ENCODE measurements at regions not wholly inside any gene's neighbourhood (a gene's known extent, or its start where the extent isn't known, plus 50 kb on each side); places are given as distances from the start of the nearest gene placed in this dataset.
"Not testable (repeated sequence)": the region's sequence is repeated elsewhere in the genome, so short reads cannot be mapped to it uniquely, and the experiment has no call there.

DNA sequence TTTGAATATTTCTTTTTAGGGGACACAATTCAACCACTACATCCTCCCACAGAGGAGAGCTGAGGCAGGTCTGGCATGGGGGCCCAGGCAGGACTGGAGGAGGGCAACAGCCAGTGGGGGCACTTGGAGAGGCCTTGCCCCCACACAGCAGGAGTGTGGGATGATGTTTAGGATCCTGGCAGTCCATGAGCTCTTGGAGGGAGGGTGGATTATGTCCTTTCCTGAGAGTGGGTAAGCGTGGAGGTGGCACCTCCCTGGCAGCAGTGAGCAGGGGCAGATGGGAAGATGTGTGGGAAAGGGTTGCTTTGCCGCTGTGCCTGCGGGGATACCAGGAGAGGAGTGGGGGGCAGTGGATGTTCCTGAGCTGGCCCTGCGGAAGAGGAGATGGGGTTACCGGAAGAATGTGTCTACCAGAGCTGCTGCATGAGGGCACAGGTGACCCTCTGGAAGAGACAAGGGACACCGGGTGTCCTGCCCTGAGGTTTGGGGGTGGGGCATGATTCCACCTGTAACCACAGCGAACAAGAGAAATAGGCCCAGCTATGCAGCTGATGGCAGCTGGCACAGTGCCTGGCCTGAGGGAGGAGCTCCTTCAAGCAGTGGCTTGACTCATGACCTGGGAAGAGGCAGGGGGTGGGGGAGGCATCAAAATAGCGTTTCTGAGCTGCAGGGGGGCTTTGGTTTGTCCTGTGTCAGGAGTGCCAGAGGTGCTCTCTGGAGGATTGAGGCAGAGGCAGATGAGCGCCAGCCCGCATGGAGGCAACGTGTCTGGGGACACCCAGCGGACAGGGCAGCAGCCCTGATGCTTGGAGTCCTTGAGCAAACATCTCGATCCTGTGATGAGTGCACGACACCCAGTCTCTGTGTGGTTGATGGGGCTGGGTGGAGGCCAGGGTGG is 123.9 kb upstream of the TMPRSS2 start:
- DNase-seq = no peak

DNA sequence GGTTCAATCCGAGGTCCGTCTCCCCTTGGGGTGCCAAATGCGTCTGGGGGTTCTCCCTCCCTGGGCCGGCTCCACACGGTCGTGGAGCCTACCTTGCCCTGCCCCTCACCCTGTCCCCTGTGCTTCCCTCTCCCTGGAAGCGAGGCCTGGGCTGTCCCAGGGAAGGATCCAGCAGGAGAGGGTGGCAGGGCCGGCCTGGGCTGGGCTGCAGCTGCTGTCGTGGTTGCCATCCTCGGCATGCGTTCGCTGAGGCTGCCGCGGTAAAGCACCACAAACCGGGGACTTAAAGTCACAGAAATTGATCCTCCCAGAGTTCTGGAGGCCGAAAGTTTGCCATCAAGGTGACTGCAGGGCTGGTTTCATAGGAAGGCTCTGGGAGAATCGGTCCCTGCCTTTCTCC is 123.0 kb upstream of the TMPRSS2 start:
- no peak for DNase-seq

DNA sequence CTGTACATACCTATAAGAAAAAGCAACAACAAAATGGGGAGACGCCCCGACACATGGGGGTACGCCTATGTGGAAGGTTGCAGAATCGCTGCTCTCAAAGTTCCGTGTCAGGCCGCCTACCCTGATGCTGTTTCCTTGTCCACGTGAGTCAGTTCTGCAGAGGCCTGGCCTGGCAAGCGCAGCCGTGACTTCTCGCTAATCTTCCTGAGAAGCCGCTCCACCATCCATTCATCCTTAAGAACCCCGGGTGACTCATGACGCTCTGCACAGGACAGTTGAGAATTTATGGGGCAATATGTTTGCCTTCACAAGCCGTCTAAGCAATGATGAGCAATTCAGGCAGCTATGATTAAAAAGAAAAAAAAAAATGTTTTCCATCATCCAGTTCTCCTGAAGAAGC is 122.3 kb upstream of the TMPRSS2 start:
- no peak for DNase-seq

DNA sequence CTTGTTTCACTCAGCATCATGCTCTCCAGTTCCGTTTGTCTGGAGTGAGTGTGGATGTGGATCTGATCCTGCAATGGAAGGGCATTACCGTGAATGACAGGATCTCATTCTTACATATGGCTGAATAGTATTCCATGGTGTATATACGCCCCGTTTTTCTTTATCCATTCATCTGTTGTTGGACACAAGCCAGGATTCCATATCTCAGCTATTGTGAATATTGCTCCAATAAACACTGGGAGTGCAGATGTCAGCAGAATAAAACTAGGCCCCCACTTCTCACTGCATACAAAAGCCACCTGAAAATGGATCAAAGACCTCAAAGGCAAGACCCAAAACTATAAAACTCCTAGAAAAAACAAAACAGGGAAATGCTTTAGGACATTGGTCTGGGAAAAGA is 120.3 kb upstream of the TMPRSS2 start:
- no peak for DNase-seq

DNA sequence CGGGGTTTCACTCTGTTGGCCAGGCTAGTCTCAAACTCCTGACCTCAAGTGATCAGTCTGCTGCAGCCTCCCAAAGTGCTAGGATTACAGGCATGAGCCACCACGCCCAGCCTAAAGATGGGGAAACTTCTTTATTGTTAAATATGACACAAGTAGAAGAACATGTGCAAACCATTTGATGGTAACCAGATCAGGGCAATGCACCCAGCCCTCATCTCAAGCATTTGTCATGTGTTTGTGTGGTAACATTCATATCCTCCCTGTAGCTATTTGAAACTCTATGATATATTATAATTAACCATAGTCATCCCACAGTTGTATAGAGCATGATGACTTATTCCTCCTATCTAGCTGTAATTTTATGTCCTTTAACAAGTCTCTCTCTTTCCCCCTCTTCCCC is 119.5 kb upstream of the TMPRSS2 start:
- no peak for DNase-seq

DNA sequence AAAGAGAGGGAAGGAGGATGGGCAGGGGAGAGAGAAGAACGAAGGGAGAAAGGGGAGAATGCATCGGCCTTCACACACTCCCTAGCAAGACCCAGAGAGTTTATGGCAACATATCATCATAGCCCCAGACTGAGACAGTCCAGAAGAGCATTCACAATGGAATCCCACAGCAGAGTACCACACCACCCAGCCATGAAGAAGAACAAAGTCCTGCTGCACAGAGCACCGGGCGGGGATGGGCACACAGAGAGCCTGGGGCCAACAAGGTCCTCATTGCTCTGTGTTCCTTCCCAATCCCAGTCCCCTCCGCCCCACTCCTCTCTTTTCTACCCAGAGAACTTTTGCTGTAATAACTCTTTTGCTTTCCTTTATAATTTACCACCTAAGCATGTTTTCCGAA is 118.1 kb upstream of the TMPRSS2 start:
- DNase-seq = no peak

DNA sequence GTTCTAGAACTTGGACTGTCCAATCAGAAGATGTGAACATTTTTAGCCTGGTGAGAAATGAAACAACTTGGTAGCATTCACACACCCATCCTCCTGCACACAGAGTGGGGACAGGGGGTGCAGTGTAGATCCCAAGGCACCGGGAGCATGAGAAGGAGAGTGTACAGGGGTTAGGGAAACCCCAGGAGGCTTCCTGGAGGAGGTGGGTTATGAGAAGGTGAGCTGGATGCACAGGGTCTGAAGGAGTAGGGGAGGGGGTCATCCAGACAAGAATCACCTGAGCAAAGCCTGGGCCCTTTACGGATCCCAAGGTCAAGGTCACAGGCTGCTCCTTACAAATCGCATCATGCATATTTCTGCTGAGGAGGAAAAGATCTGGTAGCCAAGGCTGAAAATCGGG is 117.5 kb upstream of the TMPRSS2 start:
- DNase-seq = no peak

DNA sequence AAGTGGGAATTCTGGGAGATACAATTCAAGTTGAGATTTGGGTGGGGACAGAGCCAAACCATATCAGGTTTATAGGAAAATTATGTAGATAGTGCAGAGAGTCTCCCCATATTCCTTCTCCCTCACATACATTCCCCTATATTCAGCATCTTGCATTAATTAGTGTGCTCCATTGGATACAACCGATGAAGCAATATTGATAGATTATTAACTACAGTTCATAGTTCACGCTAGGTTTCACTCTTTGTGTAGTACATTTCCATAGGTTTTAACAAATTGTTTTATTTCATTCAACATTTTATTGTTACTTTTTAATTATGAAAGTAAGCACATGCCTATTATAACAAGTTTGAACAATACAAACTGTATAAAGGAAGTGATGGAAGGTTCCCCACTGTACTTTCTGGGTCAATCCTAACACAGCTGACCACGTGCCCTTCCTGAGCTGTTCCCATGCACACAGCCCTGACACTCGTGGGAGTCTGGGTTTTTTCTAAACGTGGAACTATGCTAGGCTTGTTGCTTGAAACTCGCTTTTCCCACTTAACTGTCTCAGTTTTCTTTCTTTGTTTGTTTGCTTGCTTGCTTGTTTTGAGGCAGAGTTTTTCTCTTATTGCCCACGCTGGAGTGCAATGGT is 116.8 kb upstream of the TMPRSS2 start:
- DNase-seq = no peak

DNA sequence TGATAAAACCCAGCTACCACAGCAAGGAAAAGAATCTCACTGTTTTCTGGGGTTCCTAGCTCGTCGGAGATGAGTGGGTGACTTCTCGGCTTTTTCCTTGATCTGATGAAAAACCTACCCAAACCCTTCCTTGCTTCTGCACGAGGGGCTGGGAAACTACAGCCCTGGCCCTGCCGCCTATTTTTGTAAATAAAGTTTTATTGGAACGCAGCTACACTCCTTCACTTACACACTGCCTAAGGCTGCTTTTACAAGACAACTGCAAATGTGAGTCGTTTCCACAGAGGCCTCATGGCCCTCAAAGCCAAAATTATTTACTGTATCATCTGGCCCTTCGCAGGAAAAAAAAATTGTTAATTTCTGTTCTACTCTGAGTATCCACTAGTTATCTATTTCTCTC is 116.0 kb upstream of the TMPRSS2 start:
- DNase-seq = no peak

DNA sequence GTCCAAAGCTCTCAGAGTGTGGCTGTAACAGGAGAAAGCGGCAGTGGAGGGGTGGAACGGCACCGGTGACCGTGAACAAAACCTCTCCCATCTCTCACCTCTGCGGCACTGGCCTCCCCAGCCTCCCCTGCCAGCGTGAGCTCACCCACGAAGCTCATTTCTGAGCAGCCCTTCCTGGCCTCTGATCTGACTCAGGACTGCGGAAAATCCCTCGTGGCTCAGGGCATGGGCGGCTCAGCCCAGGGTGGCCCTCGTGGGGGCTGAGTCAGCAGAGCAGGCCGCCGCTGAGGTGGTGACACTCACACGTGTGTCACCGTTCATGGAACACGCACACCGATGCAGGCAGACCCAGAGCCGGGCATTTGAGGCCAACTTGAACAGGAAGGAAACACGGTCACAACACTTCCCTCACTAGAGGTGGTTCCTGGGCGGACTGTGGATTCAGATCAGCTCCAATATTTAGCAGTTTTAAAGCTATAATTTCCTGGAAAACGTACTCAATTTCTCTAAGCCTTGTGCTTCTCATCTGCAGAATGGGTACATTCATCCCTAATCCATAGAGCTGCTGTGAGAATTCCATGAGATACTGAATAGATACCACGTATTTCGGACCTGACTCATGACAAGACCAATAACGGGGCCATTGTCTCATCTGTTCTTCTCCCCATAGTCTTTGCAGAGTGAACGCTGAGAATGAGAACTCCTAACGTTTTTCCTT is 115.0 kb upstream of the TMPRSS2 start:
- no peak for DNase-seq

DNA sequence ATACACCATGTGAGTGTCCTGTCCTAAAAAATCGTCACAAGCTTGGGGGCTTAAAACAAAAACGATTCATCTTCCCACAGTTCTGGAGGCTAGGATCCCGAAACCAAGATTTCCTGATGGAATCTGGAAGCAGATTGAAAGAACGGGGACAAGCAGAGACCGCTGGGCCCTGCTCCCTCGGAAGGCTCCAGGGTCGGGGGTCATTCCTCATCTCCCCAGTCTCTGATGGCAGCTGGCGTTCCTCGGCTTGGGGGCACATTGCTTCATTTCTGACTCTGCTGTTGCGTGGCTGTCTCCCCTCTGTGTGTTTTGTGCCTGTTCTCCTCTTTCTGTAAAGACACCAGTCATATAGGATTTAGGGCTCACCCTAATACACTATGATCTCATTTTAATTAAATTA is 114.2 kb upstream of the TMPRSS2 start:
- DNase-seq = no peak

DNA sequence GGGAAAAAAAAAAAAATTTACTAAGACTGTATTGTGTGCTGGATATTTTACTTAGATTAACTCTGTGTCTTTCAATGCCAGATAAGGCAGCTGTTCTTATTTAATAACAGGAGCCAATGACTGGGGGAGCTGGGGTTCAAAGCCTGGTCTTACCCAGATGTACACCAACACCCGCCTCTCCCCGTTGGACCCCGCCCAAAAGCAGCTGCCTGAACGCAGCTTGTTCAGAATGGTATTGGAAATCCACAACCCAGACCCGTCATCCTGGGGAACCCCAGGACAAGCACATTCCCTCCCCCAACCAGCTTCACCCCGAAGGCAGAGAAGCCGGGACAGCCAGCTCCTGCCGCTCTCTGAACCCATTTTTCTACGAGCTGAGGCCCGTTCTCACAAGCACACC is 113.6 kb upstream of the TMPRSS2 start:
- no peak for DNase-seq

DNA sequence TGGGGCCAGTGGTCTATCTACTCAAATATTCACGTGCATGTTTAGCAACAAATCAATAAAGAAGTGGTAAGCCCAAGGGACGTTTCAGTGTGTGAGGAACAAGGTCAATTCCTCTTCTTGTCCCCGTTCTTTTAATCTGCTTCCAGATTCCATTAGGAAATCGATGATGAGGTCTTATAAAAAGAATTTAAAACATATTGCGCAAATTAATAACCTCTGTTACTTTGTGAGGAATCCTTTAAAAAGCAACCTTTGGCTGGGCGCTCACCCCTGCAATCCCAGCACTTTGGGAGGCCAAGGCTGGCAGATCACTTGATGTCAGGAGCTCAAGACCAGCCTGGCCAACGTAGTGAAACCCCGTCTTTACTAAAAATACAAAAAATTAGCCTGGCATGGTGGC is 113.0 kb upstream of the TMPRSS2 start:
- no peak for DNase-seq

DNA sequence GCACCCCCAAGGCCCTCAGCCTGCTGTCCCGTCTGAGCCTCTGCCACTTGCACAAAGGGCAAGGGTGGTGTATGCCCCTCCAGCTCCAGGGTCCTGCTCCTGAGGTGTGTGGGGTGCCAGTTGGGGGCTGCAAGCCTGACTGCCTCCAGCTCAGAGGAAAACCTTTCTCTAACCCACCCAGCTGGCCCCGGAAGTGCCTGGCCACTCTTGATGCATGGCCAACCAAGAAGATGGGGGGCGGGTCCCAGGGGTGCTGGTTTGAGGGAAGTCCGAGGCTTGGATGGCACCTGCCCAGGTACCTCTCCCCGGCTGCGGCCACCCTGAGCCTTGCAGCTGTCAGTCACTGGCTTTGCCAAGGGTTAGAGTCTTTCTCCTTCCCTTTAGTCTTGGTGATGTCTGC is 112.6 kb upstream of the TMPRSS2 start:
- DNase-seq = no peak

DNA sequence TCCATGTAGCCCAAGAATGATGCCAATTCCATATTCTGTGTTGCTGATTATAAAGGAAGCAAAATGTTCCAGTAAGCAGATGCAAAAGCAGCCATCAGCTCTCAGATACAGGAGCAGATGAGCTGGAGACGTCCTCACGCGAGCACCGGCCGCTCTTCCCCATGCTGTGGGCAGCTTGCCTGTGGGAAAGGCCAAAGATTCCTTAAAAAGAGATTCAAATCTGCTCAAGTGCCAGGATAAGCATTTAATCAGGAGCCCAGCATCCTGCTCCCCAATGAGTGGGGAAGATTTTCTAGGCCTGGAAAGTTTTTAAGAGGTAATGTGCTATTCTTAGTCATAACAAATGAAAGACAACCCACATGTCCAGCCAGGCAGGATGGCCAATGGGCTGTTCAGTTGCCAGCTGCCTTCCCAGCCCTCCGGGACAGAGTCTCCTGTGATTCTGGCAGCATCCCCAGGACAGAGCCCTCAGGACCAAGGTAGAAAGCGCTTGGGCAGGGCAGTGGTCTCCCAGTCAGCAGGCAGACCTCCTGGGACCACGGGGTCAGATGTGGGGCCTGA is 108.2 kb upstream of the TMPRSS2 start:
- no peak for DNase-seq

DNA sequence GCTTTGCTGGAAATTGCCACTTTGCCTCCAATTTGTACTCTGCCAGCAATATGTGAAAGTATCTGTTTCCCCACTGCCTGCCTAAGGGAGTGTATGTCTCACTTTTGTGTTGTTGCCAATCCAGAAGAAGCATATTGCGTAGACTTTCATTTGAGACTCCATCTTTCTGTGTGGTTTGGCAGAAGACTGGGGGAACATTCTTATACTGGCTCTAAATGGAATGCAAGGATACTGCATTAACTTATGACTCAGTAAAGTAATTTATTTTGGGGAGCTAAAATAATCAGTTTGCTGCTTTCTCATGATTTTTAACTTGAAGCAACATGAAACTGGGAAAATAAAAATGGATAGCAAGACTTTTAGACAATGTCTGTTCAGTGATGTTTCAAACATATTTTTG is 107.7 kb upstream of the TMPRSS2 start:
- no peak for DNase-seq

DNA sequence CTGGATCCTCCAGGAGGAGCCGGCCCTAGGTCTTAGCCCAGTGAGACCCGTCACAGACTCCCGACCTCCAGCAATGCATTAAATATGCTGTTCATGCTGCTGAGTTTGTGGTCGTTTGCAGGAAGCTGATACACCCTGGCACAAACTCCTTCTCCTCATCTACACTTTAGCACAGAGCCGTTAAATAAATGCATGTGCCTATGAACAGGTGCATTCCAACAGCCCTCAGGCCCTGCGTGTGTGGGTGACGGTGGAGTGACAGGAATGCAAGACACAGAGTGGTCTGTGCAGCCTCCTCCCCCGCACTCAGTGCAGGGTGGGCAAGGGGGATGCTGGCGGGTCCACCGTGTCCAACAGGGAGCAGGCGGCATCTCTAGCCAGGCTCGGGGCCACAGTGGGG is 106.6 kb upstream of the TMPRSS2 start:
- DNase-seq = no peak

DNA sequence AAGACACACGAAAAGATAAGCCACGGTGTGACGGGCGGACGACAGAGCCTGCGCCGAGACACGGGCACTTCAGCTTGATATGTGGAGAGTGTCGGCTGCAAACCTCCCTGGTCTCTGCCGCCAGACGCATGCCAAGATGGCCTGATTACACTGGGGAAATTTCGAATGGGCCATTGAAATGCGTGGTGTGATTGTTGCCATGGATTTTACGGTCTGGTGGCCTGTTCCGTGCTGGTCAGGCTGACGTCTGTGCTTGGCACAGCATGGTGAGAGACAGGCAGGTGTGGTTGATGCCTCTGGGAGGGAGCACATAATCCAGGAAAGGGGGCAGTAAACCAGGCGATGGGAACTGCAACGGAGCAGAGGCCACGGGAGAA is 105.6 kb upstream of the TMPRSS2 start:
- DNase-seq = no peak

DNA sequence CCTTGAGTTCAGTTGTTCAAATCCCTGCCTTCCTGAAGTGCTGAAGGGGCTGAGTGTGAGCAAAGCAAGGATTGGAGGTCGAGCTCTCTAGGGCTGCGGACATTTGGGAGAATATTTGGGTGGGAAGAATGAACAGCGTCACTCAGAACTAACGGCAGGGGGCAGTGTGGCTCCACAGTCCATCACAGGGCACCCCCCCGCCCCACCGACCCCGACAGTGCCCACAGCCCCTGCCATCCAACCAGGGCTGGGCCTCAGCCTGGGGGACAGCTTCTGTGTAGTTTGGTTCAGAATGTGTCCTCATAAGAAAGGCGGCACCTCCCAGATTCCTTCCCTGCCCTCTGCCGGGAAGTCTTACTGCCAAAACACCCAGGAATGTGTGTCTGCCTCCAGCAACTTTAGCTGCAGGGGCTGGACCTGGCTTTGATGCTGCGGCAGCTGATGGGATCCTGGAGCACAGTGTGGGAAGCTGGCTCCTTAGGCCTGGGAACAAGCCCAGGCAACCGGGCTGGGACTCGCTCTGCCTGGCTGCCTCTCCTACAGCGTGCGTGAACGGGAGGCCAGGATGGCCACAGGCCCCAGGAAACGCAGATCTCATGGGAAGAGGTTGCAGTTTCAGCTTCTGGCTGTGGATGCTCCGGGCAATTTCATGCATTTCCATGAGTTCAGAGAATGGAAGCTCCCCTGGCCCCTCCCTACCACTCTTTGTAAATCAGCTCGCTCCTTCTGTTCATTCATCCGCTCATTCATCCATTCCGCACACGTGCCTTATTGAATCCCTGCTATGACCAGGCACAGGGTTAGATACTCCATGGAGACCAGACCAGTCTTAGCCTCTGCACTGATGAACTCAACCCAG is 104.9 kb upstream of the TMPRSS2 start:
- DNase-seq = no peak

DNA sequence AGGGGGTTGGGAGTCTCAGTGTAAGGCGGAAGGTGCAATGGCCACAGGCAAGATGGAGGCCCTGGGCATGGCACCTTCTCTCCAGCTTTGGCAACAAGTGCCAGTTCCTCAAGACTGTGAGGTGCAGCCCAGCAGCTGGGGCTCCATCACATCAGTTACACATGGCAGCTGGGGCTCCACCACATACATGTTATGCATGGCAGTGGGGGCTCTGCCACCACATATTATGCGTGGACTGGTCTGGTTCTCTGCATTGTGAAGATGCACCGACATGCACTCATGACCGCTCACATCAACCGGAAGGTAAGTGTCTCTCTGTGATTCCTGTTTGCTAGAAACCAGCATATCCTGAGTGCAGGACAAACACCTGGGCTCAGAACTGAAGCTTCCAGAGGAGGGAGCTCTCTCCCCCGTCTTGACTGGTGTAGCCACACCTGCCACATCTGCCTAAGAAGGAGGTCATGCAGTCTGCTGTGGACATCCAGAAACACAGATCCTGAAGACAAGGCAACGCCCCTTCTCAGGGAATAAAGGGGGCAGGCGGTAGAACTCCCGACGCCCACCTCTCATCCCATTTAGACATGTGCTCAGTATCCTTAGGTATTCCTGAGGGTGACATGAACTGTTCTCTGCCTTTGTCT is 104.1 kb upstream of the TMPRSS2 start:
- no peak for DNase-seq

DNA sequence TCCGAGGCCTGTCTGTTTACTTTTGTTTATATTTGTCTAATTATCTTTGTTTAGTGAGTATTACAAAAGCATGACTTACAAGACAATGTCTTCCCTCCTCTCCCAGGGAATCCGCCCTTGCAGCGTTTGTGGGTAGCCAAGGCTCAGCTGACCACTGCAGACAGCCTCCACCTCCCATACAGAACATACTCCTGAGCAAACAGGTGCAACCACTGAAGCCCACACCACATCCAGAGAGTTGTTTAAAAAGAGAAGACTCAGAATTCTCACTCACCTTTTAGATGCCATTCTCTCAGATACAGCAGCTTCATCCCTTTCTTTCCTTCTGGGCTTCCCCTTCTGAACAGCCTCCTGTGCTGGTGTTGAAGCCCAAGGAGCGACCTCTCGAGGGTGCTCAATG is 103.5 kb upstream of the TMPRSS2 start:
- no peak for DNase-seq

DNA sequence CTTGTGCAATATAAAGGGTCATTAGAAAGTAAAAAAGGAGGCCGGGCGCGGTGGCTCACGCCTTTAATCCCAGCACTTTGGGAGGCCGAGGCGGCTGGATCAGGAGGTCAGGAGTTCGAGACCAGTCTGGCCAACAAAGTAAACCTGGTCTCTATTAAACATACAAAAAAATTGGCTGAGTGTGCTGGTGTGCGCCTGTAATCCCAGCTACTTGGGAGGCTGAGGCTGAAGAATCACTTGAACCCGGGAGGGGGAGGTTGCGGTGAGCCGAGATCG is 102.8 kb upstream of the TMPRSS2 start:
- not testable (repeated sequence) for DNase-seq
